ENCODE measurements at regions not wholly inside any gene's neighbourhood (a gene's known extent, or its start where the extent isn't known, plus 50 kb on each side); places are given as distances from the start of the nearest gene placed in this dataset.

DNA sequence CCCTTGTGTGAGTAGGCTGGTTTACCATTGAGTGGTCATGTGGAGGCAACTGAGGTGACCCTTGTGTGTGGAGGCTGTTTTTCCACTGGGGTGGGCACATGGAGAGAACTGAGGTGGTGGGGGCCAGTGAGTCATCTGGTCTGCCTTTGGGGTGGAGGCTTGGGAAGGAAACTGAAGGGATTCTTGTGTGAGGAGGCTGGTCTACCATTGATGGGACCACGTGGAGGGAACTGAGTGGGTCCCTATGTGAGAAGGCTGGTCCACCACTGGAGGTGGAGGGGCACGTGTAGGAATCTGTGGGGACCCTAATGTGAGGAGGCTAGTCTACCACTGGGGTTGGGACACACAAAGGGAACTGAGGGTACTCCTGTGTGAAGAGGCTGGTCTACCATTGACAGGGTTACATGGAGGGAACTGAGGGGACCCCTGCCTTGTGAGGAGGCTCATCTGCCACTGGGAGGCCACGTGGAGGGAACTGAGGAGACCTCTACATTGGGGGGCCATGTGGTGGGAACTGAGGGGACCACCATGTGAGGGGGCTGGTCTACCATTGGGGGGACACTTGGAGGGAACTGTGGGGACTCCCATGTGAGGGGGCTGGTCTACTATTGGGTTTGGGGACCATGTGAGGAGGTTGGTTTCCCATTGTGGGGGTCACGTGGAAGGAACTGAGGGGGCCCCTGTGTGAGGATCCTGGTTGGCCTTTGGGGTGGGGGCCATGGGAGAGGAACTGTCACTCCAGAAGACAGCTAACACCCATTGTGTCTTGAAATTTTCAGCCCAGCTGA lies 164.5 kb downstream of the WNT7A start:
- no peak for DNase-seq (ENCODE audit: low read depth)

DNA sequence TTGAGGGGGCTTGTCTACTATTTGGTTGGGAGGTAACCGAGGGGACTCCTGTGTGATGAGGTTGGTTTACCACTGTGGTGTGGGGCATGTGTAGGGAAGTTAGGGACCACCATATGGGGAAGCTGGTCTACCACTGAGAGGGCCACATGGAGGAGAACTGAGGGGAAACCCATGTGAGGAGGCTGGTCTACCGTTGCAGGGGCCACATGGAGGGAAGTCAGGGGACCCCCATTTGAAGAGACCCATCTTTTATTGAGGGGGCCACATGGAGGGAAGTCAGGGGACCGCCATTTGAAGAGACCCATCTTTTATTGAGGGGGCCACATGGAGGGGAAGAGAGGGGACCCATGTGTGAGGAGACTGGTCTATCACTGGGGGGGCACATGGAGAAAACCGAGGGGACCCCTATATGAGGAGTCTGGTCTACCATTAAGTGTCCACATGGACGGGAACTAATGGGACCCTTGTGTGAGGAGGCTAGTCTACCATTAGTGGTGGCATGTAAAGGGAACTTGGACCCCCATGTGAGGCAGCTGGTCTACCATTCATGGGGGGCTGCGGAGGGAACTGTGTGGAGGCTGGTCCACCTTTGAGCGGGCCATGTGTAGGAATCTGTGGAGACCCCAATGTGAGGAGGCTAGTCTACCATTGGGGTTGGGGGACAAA lies 165.5 kb downstream of the FBLN2 start:
- no peak for DNase-seq (ENCODE audit: low read depth)

DNA sequence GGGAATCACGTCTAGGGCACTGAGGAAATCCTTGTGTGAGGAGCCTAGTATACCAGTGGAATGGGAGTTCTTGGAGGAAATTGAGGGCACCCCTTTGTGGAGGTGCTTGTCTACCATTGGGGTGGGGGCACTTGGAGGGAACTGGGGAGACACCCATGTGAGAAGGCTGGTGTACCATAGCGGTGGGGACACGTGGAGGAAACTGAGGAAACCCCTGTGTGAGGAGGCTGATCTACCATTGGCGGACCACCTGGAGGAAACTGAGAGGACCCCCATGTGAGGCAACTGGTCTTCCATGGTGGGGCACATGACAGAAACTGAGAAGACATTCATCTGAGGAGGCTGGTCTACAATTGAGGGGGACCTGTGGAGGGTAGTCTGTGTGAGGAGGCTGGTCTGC lies 164.5 kb downstream of the FBLN2 start:
- DNase-seq (ENCODE audit: low read depth), result no peak

DNA sequence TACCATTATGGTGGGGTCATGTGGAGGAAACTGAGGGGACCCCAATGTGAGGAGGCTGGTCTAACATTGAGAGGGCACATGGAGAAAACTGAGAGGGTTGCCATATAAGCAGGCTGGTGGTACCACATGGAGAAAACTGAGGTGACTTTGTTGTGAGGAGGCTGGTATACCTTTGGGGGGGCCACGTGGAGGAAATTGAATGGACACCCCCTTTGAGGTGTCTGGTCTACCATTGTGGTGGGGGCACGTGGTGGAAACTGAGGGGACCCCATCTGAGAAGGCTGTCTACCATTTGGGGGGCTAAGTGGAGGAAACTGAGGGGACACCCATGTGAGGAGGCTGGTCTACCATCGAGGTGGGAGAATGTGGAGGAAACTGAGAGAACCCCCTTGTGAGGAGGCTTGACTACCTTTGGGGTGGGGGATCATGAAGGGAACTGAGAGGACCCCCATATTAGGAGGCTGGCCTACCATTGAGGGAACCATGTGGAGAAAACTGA lies 163.8 kb downstream of the FBLN2 start:
- DNase-seq (ENCODE audit: low read depth), result no peak

DNA sequence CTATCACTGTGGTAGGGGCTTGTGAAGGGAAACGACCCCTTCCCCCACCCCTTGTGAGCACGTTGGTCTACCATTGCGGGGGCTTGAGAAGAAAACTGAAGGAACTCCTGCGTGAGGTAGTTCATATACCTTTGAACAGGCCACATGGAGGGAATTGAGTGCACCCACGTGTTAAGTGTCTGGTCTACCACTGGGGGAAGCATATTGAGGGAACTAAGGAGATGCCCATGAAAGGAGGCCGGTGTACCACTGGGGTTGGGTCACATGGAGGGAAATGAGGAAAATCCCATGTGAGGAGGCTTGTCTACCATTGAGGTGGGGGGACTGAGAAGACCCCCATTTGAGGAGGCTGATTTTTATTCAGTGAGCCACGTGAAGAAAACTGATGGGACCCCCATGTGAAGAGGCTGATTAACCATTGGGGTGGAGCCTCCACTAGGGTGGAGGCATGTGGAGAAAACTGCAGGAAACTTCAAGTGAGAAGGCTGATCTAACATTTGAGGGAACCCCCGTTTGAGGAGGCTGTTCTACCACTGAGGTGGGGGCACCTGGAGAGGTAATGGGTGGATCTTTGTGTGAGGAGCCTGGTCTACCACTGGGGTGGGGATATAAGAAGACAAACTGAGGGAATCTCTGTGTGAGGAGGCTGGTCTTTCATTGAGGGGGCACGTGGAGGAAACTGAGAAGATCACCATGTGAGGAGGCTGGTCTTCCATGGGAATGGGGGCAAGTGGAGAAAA lies 163.2 kb downstream of the FBLN2 start:
- no peak for DNase-seq (ENCODE audit: low read depth)

DNA sequence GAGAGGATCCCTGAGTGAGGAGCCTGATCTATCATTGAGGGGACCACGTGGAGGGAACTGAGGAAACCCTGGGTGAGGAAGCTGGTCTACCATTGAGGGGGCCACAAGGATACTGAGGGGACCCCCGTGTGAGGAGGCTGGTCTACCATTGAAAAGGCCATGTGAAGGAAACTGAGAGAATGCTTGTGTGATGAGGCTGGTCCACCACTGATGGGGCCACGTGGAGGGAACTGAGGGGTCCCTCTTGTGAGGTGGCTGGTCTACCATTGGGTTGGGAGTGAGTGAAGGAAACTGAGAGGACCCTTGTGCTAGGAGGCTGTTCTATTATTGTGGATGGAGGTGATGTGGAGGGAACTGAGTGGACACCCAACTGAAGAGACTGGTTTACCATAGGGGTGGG lies 161.3 kb downstream of the FBLN2 start:
- DNase-seq (ENCODE audit: low read depth), result no peak

DNA sequence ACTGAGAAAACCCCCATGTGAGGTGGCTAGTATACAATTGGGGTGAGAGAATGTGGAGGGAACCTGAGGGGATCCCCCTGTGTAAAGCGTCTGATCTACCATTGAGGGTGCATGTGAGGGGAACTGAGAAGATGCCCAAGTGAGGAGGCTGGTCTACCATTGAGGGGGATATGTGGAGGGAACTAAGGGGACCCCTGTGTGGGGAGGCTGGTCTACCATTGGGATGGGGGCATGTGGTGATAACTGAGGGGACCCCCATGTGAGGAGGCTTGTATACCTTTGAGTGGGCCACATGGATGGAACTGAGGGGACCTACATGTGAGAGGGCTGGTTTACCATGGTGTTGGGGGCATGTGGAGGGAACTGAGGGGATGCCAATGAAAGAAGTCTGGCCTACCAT lies 160.8 kb downstream of the FBLN2 start:
- DNase-seq (ENCODE audit: low read depth), result no peak

DNA sequence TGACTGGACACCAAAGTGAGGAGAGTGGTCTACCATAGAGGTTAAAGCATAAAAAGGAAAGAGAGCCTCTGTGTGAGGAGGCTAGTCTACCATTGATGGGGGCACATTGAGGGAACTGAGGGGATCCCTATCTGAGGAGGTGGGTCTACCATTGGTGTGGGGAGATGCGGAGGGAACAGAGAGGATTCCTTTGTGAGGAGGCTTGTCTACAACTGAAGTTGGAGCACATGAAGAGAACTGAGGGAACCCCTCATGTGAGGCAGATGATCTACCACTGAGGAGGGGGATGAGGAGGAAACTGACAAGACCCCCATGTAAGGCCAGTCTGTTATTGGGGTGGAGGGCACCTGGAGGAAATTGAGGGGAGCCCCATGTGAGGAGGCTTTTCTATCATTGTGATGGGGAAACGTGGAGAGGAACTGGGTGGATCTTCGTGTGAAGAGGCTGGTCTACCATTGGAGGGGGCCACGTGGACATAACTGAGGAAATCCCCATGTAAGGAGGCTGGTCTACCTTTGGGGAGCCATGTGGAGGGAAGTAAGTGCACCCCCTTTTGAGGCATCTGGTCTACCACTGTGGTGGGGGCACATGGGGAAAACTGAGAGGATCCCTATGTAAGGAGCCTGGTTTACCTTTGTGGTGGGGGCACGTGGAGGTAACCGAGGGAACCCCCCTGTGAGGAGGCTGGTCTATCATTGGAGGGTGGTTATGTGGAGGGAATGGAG lies 160.1 kb downstream of the FBLN2 start:
- DNase-seq (ENCODE audit: low read depth), result no peak

DNA sequence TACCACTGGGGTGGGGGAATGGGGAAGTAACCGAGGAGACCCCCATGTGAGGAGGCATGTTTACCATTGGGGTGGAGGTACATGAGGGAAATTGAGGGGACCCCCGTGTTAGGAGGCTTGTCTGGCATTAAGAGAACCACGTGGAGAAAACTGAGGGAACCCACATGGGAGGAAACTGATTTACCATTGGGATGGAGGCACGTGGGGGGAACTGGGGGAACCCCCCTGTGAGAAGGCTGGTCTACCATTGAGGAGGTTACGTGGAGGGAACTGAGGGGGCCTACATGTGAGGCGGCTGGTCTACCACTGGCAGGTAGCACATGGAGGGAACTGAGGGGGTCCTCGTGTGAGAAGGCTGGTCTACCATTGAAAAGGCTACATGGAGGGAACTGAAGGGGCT lies 159.4 kb downstream of the FBLN2 start:
- DNase-seq (ENCODE audit: low read depth), result no peak

DNA sequence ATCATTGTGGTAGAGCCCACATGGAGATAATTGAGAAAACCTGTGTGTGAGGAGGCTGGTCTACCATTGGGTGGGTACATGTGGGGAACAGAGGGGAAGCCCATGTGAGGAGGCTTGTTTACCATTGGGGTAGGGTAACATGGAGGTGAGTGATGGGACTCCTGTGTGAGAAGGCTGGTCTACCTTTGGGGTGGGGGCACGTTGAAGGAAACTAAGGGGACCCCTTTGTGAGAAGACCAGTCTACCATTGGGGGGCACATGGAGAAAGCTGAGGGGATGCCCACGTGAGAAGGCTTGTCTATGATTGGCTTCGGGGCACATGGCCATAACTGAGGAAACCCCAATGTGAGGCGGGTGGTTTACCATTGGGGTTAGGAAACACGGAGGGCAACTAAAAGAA lies 158.5 kb downstream of the FBLN2 start:
- no peak for DNase-seq (ENCODE audit: low read depth)

DNA sequence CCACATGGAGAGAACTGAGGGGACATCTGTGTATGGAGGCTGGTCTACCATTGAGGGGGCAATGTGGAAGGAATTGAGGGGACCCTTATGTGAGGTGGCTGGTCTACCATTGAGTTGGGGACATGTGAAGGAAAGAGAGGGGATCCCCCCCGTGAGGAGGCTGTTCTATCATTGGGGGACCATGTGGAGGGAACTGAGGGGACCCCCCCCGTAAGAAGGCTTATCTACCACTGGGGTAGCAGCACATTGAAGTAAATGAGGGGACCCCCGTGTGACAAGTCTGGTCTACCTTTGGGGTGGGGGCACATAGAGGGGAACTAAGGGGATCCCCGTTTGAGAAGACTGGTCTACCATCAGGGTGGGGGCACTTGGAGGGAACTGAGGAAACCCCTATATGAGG lies 158.0 kb downstream of the FBLN2 start:
- DNase-seq (ENCODE audit: low read depth), result no peak

DNA sequence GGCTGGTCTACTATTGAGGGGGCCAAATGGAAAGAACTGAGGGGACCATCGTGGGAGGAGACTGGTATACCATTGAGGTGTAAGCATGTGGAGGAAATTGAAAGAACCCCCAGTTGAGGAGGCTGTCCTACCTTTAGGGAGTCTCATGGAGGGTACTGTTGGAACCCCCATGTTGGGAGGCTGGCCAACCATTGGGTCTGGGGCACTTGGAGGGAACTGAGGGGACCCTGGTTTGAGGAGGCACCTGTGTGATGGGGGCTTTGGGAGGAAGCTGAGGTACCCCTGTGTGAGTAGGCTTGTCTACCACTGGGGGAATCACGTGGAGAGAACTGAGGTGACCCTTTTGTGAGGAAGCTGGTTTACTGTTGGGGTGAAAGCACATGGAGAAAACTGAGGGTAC lies 157.5 kb downstream of the FBLN2 start:
- no peak for DNase-seq (ENCODE audit: low read depth)

DNA sequence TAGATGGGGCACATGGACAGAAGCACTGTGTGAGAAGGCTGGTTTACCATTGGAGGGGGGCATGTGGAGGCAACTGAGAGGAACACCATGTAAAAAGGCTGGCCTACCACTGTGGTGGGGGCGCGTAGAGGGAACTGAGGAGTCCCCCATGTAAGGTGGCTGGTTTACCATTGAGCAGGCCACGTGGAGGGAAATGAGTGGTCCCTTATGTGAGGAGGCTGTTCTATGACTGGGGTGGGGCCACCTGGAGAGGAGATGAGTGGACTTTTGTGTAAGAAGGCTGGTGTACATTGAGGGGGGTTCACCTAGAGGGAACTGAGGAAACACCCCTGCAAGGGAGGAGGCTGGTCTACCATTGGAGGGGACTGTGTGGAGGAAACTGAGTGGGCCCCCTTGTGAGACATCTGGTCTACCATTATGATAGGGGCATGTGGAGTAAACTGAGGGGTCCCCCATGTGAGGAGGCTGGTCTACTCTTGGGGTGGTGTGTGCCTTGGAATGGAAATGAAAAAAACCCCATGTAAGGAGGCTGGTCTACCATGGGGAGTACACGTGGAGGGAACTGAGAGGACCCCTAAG lies 156.9 kb downstream of the FBLN2 start:
- no peak for DNase-seq (ENCODE audit: low read depth)

DNA sequence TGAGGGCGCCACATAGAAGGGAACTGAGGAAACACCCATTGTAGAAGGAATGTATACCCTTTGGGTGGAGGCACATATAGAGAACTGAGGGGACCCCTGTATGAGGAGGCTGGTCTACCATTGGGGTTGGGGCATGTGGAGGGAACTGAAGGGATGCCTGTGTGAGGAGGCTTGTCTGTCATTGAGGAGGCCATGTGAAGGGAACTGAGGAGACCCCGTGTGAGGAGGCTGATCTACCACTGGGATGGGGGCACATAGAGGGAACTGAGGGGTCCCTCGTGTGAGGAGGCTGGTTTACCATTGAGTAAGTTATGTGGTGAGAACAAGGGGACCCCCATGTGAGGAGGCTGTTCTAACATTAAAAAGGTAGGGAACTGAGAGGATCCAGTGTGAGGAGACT lies 156.1 kb downstream of the FBLN2 start:
- DNase-seq (ENCODE audit: low read depth), result no peak

DNA sequence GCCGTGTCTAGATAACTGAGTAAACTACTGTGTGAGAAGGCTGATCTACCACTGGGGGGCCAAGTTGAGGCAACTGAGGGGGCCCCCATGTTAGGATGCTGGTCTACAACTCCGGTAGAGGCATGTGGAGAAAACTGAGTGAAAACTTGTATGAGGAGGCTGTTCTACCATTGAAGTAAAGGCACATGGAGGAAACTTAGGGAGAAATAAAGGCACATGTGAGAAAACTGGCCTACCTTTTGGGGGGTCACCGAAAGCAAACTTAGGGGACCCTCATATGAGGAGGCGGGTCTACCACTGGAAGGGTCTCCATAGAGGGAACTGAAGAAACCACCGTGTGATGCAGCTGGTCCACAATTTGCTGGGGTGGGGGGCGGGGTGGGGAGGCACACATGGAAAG lies 155.2 kb downstream of the FBLN2 start:
- DNase-seq (ENCODE audit: low read depth), result no peak

DNA sequence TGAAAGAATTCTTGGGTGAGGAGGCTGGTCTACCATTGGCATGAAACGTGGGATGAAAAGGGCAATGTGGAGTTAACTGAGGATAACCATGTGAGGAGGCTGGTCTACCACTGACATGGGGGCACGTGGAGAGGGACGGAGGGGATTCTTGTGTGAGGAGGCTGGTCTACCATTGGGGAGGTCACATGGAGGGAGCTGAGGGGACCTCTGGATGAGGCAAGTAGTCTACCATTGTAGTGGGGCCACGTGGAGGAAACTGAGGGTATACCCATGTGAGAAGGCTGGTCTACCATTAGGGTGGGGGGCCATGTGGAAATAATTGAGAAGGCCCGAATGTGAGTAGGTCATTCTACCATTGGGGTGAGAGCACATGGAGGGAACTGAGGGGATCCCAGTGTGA lies 154.1 kb downstream of the FBLN2 start:
- DNase-seq (ENCODE audit: low read depth), result no peak

DNA sequence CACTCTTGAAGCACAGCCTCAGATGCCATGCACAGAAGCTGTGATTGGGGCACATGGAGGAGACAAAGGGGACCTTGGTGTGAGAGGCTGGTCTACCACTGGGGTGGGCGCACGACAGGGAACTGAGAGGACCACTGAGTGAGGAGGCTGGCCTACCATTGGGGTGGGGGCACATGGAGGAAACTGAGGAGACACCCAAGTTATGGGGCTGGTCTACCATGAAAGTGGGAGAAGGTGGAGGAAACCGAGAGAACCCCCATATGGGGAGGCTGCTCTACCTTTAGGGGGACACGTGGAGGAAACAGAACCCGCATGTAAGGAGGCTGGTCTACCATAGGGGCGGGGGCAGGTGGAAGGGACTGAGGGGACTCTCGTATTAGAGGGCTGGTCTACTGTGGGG lies 153.4 kb downstream of the FBLN2 start:
- DNase-seq (ENCODE audit: low read depth), result no peak

DNA sequence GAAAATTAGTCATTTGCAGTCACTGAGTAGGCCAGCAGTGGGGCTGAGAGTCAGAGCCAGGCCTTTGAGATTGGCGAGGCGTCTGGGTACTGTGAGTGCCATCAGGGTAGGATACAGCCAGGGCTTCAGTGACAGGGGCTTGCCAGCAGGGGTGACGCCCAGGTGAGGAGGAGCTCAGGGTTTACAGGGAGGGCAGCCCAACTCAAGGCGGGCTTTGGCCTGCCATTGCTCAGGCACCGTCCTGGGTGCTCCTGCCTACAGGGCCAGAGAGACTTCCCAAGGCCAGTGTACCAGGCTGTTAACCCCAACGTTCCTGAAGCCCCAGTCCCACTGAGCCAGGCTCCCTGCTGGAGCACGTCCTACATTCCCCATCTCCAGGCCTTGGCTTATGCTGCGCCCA lies 152.0 kb downstream of the FBLN2 start:
- DNase-seq (ENCODE audit: low read depth), result no peak

DNA sequence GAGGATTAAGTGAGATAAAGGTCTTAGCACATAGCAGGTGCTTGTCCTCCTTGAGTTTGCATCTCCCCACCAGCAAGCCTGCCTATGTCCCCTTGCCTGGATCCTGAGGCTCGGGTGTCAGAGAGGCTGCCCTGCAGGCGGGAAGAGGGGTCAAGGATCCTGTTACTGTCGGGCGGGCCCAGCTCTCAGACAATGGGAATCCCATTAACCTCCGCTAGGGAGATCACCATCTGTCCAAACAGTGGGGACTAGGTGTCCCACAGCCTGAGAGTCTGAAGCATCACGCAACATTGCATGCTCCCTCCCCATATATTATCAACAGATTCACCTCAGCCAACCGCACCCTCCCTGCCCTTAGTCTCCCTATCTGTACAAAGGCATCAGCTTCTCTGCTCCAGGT lies 151.4 kb downstream of the FBLN2 start:
- DNase-seq (ENCODE audit: low read depth), result no peak

DNA sequence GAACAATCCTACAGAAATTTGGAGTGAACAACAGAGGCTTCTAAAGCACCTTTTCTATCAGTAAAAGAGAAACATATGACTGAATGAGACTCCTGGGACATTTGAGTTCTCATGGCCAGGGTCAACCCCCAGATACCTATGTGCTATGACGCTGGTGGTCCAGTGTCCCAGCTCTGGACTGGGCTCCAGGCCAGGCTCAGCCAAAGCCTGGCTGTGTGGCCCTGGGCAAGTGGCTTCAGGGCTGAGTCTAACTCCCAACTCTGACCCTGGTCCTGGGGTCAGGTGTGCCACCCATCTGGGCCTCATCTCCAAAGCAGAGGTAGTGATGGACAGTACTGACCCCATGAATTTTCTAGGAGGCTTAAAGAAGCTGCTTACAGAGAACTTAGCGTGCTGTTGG lies 147.8 kb downstream of the FBLN2 start:
- no peak for DNase-seq (ENCODE audit: low read depth)

DNA sequence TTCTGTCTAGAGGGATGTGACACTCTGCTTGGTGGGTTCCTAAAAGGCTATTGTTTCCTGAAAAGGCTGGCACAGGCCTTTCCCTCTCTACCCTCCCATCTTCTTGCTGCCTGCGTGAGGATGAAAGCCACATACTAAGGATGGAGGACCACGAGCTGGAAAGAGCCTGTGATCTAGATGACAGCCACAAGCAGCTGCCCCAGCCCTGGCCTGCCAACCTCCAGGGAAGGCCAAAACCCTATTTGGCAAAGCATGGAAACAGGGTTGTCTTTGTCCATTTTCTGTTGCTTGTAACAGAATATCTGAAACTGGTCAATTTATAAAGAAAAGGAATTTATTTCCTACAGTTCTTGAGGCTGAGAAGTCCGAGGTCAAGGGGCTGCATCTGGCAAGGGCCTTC lies 144.5 kb downstream of the FBLN2 start:
- no peak for DNase-seq (ENCODE audit: low read depth)

Data from myocyte (in vitro differentiated cells).